Activated CD4-positive, alpha-beta T cell treated with anti-CD3 and anti-CD28 coated beads, Interleukin-2, amount 50 U/mL, for 16 hours (primary cell): ENCODE measurements at regions not wholly inside any gene's neighbourhood (a gene's known extent, or its start where the extent isn't known, plus 50 kb on each side); places are given as distances from the start of the nearest gene placed in this dataset.
A peak's percentile ranks its signal among the peaks of the same experiment; 100 is the strongest.

ENCODE experiments used
- DNase-seq: peaks from one replicate; pipeline ENCODE4 v3.0.0-alpha.2; 2020

DNA sequence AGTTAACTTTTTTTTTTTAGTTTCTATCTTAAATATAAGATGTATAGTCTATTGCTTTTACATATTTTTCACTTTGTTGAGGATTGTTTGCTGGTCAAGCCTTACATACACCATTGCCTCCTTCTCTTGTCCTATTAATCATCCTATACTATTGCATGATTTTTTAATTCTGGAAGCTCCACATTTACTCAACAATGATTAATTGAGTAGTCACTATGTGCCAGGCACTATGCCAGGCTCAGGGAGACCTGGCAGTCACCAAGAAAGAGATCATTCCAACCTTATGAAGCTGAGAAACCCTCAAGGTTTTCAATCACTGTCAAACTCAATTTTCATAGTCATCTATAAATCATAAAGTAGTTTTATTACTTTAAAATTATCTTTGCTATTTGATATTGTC lies 626.2 kb downstream of the IGSF11 start:
- no peak for DNase-seq

DNA sequence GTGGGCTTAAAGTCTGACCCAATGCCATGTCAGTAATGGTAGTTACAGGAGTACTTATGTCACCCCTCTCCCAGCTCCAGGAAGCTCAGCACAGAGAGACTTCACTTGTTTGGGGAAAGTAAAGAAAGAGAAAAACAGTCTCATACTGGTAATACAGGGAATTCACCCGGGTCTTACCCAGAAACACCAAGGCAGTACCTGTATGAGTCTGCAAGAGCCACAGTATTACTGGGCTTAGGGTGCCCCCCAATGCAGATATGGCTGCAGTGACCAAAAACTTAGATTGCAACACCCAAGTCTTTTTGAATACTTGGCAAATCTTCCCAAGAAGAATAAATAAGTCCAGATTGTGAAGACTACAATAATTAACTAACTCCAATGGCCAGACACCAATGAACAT lies 622.1 kb downstream of the IGSF11 start:
- no peak for DNase-seq

DNA sequence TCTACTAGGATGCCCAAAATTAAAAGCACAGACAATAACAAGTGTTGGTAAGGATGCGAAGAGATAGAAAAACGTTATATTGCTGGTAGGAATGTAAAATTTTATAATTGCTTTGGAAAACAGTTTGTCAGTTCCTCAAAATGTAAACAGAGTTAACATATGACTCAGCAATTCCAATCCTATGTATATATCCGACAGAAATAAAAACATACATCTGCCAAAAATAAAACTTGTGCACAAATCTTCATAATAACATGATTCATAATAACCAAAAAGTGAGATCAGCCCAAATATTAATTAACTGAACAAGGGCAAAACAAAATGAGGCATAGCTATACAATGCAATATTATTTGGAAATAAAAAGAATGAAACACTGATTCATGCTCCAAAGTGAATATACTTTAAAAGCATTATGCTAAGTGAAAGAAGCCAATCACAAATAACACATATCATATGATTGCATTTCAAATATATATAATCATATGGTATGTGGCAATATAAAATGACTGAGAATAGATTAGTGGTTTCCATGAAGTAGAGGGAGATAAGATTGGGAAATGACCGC lies 609.3 kb downstream of the IGSF11 start:
- DNase-seq, result no peak

DNA sequence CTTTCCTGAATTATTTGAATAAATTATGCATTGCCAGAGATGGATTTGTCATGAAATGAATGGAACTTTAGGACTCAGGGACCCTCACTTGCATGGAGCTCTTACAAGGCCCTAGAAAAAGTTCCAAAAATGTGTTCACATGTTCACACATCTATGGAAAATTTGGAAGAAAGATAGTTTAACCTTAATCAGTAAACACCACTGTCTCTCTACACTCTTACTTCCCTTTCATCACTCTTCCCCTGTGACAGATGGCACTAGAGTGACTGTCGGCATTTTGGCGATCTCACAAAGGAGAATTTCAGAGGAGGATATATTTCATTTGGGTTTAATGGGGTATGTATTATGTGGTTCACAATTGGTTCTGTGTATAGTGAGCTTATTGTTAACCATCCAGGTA lies 600.8 kb downstream of the IGSF11 start:
- no peak for DNase-seq

DNA sequence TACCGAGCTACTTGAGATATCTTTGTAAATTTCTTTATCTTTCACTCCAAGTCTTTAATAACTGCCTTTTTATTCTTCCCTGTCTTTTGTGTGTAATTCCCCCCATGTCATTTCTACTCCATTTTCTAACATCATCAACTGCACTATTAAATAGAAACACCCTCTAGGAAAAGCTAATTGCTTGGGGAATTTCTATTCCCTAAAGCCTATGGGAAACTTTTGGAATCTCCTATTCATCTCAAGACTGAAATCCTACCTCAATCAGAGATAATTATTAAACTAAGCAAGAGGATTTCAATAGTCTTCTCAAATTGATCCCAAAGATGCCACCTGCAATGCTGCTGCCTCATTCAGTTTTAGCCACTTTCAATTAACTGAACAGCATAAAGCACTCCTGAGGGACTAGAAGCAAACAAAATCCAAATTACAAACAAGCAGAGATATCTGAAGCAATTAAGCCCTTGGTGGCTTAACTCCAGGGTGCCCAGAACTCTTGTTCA lies 598.7 kb downstream of the IGSF11 start:
- DNase-seq, result no peak

DNA sequence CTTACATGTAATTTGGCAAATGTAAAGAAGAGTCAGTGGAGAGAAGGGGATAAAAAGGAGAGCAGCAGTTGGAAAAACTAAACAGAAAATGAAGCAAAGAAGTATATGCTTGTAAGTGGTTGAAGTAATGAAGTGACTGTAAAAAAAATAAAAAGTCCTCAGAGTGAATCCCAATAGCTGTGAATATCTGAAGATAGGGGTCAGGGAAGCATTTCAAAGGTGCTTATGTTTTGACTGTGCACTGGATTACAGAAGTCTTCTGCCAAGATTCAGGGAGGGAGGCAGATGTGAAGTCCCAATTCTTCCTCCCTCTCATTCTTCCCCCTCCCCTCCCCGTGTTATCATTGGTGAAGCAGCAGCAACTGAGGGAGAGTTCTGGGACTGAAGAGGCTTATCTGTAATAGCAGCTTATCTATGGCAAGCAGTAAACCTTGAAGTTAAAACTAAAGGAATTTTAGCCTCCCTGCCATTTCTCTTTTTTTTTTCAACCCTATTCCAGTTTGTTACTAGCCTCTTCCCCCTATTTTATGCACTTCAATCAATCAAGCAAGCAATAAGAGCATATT lies 597.9 kb downstream of the IGSF11 start:
- DNase-seq, result no peak

DNA sequence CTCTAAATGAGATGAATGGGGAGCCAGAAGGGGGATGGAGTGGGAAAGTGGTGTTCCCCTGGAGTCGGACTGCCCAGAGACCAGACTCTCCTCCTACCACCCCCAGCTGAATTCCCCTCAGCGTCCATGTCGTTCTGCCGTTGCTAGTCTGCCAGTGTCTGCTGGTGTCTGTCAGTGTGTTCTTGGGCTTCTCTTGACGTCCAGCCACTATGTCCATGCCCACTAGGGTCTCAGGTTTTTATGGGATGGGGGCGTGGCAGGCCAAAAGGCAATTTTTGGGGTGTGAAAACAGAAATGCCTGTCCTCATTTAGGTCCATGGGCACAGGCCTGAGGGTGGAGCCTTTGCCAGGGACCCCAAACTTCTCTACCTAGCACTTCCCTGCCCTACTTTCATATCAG lies 589.6 kb downstream of the IGSF11 start:
- no peak for DNase-seq

DNA sequence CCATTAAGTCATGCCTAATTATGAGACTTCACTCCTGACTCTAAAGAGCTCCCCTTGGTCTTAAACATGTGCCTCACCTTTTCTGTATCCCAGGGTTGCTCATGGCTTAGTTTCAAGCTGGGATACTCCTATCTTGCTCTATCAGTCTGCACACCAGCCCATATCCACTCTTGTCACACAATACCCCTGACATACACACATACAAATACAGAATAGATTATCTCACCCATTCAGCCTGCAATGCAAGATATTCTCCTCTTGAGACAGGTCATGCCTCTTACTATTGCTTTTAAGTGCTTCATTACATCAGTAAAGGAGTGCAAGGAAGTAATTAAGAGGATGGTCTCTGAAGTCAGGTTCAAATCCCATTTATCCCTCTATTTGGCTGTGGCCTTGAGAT lies 587.3 kb downstream of the IGSF11 start:
- DNase-seq, result no peak

DNA sequence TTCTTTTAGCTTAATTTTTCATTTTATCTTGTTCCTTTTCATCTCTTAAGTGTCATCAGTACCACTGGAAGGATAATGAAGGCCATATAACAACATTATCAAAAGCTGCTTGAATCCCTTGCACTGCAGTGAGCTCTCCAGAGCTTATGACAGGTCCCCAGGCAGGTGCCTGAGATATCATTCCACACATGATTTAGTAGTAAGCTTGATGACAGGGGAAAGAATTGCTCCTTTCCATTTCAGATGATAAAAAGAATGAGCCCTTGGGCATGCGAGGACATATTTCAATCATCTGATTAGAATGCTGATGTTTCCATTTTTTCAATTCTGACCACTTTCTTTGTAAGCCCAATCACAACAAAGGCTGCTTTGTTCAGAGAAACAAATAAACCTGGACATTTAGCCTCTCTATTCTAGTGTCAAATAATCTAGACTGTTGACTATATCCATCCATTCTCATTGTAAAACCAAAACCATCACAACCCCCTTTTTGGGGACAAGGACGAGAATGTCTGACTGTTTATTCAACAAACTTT lies 567.8 kb downstream of the IGSF11 start:
- DNase-seq, result no peak

DNA sequence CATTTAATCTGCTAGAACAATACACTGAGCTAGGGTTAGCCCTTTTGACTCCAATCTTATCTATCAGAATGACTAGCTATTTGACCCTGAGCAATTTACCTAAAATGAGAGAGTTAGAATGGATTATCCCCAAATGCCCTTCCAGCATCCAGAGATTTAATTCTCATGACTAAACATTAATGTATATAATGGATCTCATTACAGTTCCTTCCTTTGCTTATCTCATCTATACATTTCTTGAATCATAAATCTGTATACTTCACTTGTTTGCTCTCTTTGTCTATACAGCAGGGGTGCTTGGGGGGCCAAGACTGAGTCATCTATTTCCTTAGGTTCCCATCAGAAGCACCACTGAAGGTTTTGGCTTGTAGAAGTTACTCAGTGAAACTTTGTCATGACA lies 565.8 kb downstream of the IGSF11 start:
- no peak for DNase-seq

DNA sequence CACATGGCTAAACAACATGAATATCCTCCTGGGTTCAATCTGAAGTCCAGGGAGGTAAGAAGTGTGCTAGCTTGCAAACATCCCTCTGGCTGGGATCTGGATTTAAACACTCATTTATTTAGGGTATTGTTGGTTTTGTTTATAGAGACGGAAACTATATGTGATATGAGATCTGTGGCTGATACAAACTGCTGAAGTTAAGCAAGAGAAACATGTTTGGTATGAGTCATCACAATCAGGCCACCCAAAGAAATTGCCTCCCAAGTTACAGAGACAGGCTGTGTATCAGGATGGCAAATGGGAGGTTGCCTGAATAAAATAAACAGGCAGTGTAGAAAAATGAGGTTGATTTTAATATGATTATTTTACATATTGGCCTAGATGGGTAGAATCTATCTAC lies 562.1 kb downstream of the IGSF11 start:
- DNase-seq, result peak; percentile 1

DNA sequence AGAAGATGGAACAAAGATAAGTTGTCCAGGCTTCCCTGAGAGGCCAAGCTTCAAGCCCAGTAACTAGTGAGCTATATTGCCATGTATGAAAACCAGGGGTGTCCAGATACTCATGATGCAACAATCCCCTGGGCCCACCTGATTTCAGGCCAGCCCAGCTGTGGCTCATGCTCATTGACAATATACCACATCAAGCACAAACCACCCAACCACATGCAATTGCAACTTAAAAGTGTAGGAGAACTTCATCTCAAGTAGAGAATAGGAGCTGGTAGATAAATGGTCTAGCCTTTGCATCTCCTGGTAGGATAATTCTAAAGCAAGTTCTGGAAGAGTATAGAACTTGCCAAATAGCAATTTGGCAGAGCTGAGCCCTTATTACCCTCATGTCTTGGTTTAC lies 561.3 kb downstream of the IGSF11 start:
- no peak for DNase-seq

DNA sequence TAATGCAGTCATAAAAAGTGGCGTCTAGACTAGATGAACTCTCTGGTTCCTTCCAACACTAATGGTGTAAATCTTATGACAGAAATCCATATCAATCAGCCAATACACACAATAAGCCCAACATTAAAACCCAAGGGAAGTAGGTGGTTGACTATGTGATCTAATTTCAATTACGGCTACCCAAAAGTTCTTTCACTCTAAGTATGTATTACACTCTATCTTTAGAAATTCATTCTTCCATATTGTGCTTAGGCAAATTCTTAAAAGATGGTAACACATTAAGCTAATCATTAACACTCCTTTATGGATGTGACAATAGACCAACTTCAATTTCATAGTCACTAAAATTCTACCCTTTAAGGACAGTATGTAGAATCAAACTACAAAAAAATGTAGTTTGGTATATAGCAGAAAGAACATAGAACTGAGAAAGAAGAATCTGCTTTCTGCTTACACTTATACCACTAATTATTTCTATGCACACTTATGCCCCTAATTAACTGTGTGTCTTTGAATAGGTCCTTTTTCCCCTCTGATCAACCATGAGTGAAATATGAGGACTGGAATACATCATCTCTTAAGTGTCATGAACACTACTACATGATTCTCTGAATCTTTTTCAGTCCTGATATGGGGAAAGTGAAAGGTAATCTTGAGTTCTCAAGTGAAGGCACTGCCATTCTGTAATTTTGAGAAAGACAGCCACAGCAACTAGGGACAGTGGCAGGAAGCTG lies 557.6 kb downstream of the IGSF11 start:
- DNase-seq, result no peak

DNA sequence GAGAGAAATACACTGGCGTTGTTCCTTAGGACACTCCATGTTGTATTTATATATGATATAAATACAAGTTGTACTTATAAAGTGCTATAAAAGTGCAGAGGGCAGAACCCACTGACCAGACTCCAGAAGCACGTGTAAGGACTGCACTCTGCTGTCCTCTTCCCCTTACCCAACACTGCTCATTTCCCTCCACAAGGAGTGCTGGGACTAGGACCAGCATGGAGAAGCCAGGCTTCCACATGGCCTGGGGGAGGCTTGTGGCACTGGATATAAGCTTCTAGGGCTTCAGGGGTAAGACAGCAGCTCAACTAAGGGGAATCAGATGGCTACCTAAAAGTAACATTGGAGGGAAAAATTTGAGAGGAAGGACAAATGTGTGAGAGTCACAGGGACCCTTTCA lies 556.9 kb downstream of the IGSF11 start:
- no peak for DNase-seq

DNA sequence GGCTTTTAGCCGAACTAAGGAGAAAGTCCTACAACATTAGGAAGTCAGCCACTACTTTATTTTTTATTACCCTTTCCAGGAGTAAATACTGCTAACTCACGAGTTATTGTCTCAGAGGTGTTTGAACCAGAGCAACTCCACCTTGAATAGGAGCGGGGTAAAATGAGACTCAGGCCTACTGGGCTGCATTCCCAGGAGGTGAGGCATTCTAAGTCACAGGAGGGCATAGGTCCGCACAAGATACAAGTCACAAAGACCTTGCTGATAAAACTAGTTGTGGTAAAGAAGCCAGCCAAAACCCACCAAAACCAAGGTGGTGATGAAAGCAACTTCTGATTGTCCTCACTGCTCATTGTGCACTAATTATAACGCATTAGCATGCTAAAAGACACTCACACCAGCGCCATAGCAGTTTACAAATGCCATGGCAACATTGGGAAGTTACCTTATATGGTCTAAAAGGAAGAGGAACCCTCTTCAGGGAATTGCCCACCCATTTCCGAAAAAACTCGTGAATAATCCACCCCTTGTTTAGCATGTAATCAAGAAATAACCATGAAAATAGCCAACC lies 555.9 kb downstream of the IGSF11 start:
- no peak for DNase-seq

DNA sequence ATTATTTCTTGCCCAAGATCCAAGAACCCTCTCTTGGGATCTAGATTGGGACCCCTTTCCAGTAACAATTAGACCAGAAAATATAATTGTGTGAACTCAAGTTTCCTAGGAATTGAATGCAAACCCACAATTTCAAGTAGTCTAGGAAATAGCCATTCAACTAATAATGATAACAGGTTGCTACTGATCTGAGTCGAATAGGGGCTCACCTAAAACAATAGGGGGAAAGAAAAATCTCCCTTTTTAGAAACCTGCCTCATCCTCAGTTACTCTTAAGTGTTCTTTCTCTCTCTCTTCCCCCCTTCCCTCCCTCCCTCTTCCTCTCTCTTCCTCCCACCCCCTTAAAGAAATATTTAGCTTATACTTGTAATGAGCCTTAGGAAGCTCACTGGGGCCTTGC lies 555.3 kb downstream of the IGSF11 start:
- no peak for DNase-seq

DNA sequence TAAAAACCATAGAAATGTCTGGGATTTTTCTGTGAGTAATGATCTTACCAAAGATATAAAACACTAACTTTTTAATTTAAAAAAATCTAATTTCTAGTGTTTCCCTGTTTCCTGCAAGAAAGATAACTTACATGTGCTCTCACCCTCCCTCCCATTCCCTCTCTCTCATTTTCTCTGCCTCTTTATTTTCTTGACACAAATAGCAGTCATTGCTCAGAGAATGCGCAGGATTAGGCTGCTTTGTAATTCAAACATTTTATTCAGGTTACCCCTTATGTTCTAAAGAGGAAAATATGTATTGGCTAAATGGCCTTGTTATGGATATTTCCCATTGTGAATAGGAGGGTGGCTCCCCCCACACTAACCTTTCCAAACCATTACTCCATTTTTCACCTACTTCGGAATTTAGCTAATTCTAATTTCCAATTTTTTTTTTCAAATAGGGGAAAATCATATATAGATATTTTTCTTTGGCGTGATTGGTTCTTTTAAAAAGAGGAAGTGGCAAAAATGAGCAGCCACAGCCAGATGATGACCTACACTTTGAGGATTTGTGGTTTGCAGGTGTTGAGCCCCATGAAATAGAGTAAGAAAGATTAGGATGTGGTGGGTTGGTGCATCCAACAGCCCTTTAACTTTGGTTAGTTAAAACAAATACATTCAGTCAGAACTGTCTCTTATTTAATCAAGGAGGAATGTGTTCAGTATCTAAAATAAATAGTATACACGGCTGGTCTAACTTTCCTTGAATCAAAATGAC lies 554.4 kb downstream of the IGSF11 start:
- DNase-seq, result no peak

DNA sequence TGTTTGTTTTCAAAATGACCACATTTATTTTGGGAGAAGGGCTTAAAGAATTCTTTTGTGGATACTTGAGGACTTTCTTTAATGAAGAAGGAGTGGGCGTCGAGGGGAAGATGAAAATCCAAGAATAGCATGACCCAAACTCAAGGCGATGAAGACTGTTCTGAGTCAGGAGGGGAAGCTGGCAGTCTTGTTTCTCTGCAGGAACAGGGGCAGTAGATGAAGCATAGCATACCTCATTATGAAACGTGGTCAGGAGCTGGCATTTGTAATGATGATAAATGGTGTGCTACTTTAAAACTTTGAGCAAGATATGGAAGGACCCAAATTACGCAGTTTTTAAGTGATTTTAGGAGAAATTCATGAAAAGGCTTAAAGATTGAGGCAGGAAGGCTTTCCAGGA lies 549.0 kb downstream of the IGSF11 start:
- no peak for DNase-seq

DNA sequence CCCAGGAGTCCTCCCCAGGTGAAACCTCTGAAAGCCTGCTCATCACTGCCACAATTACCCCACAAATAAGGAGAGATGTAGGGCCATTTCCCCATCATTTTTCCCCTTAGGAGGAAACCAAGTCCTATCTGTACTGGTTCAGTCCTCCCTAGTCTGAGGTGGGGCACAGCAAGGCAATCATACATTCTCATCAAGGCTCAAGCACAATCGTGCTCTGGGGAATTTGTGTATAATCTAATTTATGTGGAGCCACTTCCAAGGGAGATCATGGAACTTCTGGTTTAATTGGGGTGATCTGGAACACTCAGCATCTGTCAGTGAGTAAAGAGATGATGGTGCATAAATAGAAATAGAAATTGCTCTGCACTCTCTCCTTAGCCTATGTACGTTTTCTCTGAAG lies 546.9 kb downstream of the IGSF11 start:
- DNase-seq, result no peak

DNA sequence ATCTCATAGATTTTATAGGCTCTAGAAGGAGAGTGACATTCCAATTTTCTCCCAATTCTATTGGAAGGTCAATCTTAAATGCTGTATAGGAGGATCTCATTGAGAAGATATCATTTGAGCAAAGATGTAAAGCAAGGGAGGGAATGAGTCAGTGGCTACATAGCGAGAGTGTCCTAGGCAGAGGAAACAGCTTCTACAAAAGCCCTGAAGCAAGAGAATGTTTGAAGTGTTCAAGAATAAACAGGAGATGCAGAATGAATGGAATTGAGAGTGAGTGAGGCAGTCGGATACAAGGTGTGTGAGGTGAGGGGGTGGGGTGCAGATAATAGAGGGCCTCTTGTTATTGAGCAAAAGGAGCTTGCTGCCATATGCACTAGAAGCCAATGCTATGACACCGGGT lies 545.9 kb downstream of the IGSF11 start:
- no peak for DNase-seq

DNA sequence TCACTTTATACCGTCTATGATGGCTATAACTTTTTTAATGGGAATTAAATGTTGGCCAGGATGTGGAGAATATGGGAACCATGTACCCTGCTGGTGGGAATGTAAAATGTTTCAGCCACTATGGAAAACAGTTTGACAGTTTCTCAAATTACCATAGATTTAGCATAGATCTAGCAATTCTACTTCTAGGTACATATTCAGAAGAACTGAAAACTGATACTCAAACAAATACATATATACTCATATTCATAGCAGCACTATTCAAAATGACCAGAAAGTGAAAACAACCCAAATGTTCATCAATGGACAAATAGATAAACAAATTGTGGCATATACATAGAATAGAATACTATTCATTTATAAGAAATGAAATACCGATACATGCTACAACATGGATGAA lies 539.4 kb downstream of the IGSF11 start:
- DNase-seq, result no peak

DNA sequence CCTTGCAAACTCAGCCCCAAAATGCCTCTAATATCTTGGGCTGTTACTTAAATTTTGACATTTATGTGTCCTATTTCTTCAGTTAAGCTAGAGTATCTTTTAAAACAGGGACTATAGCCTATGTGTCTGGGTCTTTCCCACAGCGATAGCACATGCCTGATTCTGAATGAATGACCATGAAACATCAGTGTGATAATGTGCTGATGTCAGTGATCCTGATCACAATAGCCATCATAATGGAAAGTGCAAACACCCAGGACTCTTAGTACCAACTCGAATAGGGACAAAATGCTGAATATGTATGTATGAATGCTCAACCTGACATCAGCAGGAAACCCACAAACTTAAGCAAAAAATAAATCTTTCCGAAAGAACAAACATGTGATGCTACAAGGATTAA lies 537.4 kb downstream of the IGSF11 start:
- no peak for DNase-seq

DNA sequence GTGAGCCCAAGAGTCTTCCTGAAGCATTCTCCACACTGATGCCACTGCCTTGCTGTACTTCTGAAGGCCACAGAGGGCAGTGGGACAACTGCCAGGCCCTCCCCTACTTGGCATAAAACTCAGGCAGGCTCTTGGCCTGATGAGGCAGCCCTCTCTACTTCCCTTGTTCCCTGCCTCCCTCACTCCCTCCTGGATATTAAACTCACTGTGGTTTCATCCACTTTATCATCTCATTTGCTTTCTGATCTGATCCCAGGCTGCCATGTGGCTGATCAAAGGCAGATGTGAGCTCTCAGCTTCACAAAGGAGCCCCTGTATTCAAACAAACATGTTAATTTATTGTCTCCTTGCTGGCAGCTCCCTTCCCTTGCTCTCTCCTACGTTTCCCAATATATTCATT lies 533.5 kb downstream of the IGSF11 start:
- no peak for DNase-seq
